ENCODE measurements at regions not wholly inside any gene's neighbourhood (a gene's known extent, or its start where the extent isn't known, plus 50 kb on each side); places are given as distances from the start of the nearest gene placed in this dataset.

DNA sequence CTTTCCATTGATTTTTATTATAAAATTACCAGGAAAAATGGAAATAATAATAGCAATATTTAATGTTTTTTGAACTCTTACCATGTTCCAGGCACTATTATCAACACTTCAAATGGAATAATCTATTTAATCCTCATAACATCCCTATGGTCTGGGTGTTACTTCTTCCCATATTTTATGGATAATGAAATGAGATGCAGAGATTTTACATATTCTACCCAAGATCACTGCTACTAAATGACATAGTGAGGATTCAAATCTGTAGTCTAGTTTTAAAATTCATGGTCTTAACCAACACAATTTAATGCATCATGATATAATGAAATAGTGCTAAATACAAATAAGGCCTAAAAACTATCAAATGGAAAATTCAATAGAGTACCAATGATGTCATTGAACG lies 70.4 kb upstream of the COL3A1 start:
- H3K27me3 ChIP-seq: no peaks in the 10 kb centered on the region
- intact Hi-C loops (cut with DNase I; ENCODE audit: low total_unique reads): no loop called here
- H3K4me3 ChIP-seq: no peak overlapping the region
- TF ChIP-seq POLR2A (IDR thresholded peaks at IDR 0.05): no peak
- TF ChIP-seq, protein P1, sequence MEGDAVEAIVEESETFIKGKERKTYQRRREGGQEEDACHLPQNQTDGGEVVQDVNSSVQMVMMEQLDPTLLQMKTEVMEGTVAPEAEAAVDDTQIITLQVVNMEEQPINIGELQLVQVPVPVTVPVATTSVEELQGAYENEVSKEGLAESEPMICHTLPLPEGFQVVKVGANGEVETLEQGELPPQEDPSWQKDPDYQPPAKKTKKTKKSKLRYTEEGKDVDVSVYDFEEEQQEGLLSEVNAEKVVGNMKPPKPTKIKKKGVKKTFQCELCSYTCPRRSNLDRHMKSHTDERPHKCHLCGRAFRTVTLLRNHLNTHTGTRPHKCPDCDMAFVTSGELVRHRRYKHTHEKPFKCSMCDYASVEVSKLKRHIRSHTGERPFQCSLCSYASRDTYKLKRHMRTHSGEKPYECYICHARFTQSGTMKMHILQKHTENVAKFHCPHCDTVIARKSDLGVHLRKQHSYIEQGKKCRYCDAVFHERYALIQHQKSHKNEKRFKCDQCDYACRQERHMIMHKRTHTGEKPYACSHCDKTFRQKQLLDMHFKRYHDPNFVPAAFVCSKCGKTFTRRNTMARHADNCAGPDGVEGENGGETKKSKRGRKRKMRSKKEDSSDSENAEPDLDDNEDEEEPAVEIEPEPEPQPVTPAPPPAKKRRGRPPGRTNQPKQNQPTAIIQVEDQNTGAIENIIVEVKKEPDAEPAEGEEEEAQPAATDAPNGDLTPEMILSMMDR (IDR thresholded peaks at IDR 0.05): no peak
- DNase-seq: no peak
- H3K36me3 ChIP-seq (ENCODE audit: low read depth, missing control alignments): no peaks in the 10 kb centered on the region
- no peaks in the 10 kb centered on the region for H3K4me1 ChIP-seq
- H3K9me3 ChIP-seq: no peaks in the 10 kb centered on the region
- 91 to 97% methylated on average over 1 of the region's 1 CpG for WGBS, 2 donors
- H3K27ac ChIP-seq: no peak overlapping the region

DNA sequence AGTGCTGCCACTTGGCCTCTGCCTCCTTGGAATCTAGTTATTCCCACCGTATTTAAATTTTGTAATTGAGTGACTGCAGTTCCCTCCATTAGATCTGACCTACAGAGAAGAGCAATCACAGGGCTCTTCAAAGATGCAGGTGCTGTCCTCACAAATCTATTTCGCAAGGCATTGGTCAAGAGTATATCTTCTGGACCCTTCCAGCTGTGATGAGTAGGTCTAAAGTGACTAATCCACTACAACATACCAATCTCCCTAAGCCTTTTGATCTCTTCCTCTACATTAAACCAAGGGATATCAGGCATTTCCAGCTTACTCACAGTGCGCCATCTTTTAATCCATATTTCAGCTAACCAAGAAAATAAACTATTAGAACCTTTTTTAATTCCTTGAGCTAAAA lies 65.1 kb upstream of the COL3A1 start:
- H3K4me3 ChIP-seq: no peak overlapping the region
- H3K36me3 ChIP-seq (ENCODE audit: low read depth, missing control alignments): no peaks in the 10 kb centered on the region
- no peaks in the 10 kb centered on the region for H3K4me1 ChIP-seq
- intact Hi-C loops (cut with DNase I; ENCODE audit: low total_unique reads): no loop called here
- WGBS, 2 donors: 81 to 98% methylated on average over 3 of the region's 3 CpGs
- H3K27me3 ChIP-seq: no peaks in the 10 kb centered on the region
- H3K9me3 ChIP-seq: no peaks in the 10 kb centered on the region
- no peak overlapping the region for H3K27ac ChIP-seq
- no peak for TF ChIP-seq POLR2A (IDR thresholded peaks at IDR 0.05)
- TF ChIP-seq, protein P1 (IDR thresholded peaks at IDR 0.05): no peak
- DNase-seq: no peak

DNA sequence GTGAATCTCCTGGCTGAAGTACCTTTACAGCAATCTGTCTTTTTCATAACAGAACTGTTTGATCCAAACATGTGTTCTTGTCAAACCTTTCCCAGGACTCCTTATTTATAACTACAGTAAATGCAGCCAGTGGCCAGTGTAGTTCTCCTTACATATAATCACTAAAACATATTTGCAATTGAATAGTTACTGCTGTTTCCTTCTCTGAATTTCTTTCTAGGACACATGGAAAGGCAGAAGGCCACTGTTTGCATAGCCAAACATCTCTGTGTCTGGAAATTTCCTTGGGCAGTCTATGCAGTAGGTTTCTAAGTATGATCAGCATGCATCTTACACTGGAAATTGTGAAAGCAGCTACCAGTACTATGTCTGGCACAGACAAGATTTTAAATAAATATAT lies 57.4 kb upstream of the COL3A1 start:
- Histone ChIP-seq H3K4me1 (no peaks in the 10 kb centered on the region), H3K27ac (no peak overlapping the region), H3K27me3 (no peaks in the 10 kb centered on the region), H3K4me3 (no peak overlapping the region), H3K36me3 (ENCODE audit: low read depth, missing control alignments) (no peaks in the 10 kb centered on the region), H3K9me3 (no peaks in the 10 kb centered on the region)
- DNase-seq: no peak
- intact Hi-C loops (cut with DNase I; ENCODE audit: low total_unique reads): no loop called here
- no peak for TF ChIP-seq POLR2A (IDR thresholded peaks at IDR 0.05)
- TF ChIP-seq, protein P1 (IDR thresholded peaks at IDR 0.05): no peak

DNA sequence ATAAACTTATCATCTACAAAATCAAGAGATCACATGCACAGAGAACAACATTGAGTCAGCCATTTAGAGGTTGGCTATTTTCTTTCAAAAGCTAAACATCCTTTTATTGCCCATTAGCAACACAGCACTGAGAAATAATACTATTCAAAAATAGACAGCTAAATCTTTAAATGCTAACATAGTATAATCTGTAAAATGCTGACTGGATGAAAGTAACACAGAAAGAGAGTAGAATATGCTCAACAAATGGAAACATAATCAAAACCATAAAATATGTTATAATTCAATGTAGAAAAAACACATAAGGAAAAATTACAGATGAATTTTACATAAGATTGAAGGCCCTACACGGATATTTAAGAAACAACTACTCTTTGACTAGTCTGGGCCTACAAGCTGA lies 56.5 kb upstream of the COL3A1 start:
- no peaks in the 10 kb centered on the region for H3K36me3 ChIP-seq (ENCODE audit: low read depth, missing control alignments)
- 86 to 100% methylated on average over 1 of the region's 1 CpG for WGBS, 2 donors
- TF ChIP-seq, protein P1 (IDR thresholded peaks at IDR 0.05): no peak
- TF ChIP-seq POLR2A (IDR thresholded peaks at IDR 0.05): no peak

DNA sequence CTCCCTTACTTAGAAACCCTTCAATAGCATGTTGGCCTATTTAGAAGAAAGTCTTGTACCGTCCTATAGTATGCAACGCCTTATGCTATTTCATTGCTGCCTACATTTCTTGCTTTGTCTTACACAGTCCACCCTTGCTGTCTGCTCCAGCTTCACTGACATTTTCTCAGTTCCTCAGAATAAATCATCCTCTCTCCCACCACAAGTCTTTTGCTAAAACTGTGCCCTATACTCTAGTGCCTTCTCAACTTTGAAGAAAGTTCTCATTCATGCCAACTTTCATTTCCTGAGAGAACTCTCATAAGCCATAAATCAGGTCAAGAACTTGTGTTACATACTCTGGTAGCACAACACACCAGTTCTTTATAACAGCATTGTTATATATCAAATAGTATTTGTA lies 54.3 kb upstream of the COL3A1 start:
- no peaks in the 10 kb centered on the region for H3K27me3 ChIP-seq
- no peaks in the 10 kb centered on the region for H3K36me3 ChIP-seq (ENCODE audit: low read depth, missing control alignments)
- 82 to 90% methylated on average over 2 of the region's 2 CpGs for WGBS, 2 donors
- H3K27ac ChIP-seq: no peak overlapping the region
- DNase-seq: no peak
- H3K4me3 ChIP-seq: no peak overlapping the region
- intact Hi-C loops (cut with DNase I; ENCODE audit: low total_unique reads): no loop called here
- no peak for TF ChIP-seq POLR2A (IDR thresholded peaks at IDR 0.05)
- TF ChIP-seq, protein P1 (IDR thresholded peaks at IDR 0.05): no peak
- no peaks in the 10 kb centered on the region for H3K9me3 ChIP-seq
- H3K4me1 ChIP-seq: no peaks in the 10 kb centered on the region

More for the DNA sequence above, 56.5 kb upstream of the COL3A1 start:
- Histone ChIP-seq H3K27me3 (no peaks in the 10 kb centered on the region), H3K9me3 (no peaks in the 10 kb centered on the region), H3K27ac (no peak overlapping the region), H3K4me3 (no peak overlapping the region), H3K4me1 (no peaks in the 10 kb centered on the region)
- DNase-seq: no peak
- intact Hi-C loops (cut with DNase I; ENCODE audit: low total_unique reads): no loop called here

All from testis (tissue), 2 donors.